ENCODE measurements at regions not wholly inside any gene's neighbourhood (a gene's known extent, or its start where the extent isn't known, plus 50 kb on each side); places are given as distances from the start of the nearest gene placed in this dataset.

DNA sequence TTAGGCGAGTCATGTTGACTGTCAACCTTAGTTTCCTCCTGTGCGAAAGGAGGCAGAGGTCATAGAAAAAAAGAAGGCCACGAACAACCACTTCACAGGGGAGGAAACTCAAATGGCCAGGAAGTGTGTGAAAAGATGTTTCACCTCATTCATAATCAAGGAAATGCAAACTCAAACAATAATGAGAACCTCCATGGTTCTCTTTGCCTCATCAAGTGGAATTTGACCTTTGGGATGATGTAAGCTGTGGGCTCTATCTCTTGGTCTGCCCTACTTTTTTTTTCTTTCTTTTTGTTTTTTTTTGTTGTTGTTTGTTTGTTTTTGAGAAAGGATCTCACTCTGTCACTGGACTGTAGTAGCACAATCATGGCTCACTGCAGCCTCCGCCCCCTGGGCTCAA is 55.9 kb upstream of the GRHL3 start:
- TF ChIP-seq EP300 (IDR thresholded peaks at IDR 0.05) (no peak), CTCF (IDR thresholded peaks at IDR 0.05) (no peak), POLR2AphosphoS5 (IDR thresholded peaks at IDR 0.05) (no peak), POLR2A (IDR thresholded peaks at IDR 0.05) (no peak)
